Stimulated activated naive CD8-positive, alpha-beta T cell treated with anti-CD3 and anti-CD28 coated beads, Interleukin-15, amount 100 ng/mL, for 72 hours (primary cell): ENCODE measurements at regions not wholly inside any gene's neighbourhood (a gene's known extent, or its start where the extent isn't known, plus 50 kb on each side); places are given as distances from the start of the nearest gene placed in this dataset.

Source experiments
- ATAC-seq: fragments of 150-1000 bp; cut with Tn5 transposase; 2 replicates; pipeline ENCODE4 v1.10.0; 2021; ENCODE audit warnings: mild to moderate bottlenecking, moderate library complexity
- DNase-seq, 2 donors: peaks; one replicate each; pipeline ENCODE4 v3.0.0; 2021 to 2022
- H3K27ac Mint-ChIP-seq, 2 donors: one replicate each; pipeline ENCODE4 v1.8.0; 2022; ENCODE audit warnings: mild to moderate bottlenecking in 2 of 2, mixed read lengths in 2 of 2, moderate library complexity in 2 of 2
- H3K27me3 Mint-ChIP-seq: one replicate; pipeline ENCODE4 v1.8.0; 2022; ENCODE audit warnings: mixed read lengths
- H3K4me1 Mint-ChIP-seq: one replicate; pipeline ENCODE4 v1.8.0; 2022; ENCODE audit warnings: mild to moderate bottlenecking, mixed read lengths
- H3K4me3 Mint-ChIP-seq, 2 donors: one replicate each; pipeline ENCODE4 v1.8.0; 2022; ENCODE audit warnings: mild to moderate bottlenecking in 2 of 2, mixed read lengths in 2 of 2, moderate library complexity in 1 of 2
- H3K9me3 Mint-ChIP-seq, 2 donors: one replicate each; pipeline ENCODE4 v1.8.0; 2022; ENCODE audit warnings: mixed read lengths in 2 of 2

DNA sequence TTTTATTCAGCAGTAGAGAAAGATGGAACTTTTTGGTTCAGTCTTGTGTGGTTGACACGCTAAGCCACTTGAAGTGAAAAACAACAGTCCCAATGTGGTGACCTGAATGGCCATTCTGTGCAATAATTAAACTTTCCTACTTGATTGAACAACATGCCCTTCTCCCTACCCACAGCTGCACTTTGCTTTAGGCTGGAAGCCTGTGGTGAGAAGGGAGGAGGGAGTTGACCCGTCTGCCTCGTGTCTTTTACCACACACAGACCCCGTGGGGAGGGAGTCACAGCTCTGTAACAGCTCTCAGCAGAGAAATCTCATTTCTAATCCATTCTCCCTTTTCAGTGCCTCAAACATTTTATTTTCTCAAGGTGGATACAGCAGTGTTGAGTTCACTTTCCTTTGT is 138.2 kb upstream of the PKDCC start:
- ATAC-seq = no peak

DNA sequence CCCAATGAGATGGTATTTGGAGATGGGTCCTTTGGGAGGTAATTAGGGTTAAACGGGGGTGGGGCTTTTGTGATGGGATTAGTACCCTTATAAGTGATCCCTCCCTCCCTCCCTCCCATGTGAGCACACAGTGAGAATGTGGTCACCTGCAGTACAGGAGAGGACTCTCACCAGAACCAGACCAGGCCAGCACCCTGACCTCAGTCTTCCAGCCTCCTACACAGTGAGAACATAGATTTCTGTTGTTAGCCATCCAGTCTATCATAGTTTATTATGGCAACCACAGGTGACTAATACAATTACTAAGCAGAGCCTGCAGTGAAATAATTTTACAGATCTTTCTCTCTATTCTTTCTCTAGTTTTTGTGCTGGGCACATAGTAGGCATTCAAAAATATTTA is 137.7 kb upstream of the PKDCC start:
- Mint-ChIP-seq H3K9me3 (no peaks in the 10 kb centered on the region), H3K4me1 (no peaks in the 10 kb centered on the region), H3K4me3 (no peak overlapping the region), H3K27me3 (peaks cover 59% of the 10 kb centered on the region), H3K27ac (no peak overlapping the region)
- DNase-seq (no peak), ATAC-seq (peak; percentile 43)

More for the DNA sequence above, 138.2 kb upstream of the PKDCC start:
- Mint-ChIP-seq H3K4me1 (no peaks in the 10 kb centered on the region), H3K27me3 (peaks cover 54% of the 10 kb centered on the region), H3K4me3 (no peak overlapping the region), H3K9me3 (no peaks in the 10 kb centered on the region), H3K27ac (no peak overlapping the region)
- no peak for DNase-seq

GRCh38 chr2:41911033-41911432 is 136.8 kb upstream of the PKDCC start:
- no peak overlapping the region for H3K27ac Mint-ChIP-seq
- no peak overlapping the region for H3K4me3 Mint-ChIP-seq
- ATAC-seq = no peak
- H3K27me3 Mint-ChIP-seq = peaks cover 53% of the 10 kb centered on the region
- no peaks in the 10 kb centered on the region for H3K9me3 Mint-ChIP-seq
- no peaks in the 10 kb centered on the region for H3K4me1 Mint-ChIP-seq
- no peak for DNase-seq

- no peaks in the 10 kb centered on the region for H3K9me3 Mint-ChIP-seq
Measured at GRCh38 chr2:41912337-41912736, 135.5 kb upstream of the PKDCC start.

DNA sequence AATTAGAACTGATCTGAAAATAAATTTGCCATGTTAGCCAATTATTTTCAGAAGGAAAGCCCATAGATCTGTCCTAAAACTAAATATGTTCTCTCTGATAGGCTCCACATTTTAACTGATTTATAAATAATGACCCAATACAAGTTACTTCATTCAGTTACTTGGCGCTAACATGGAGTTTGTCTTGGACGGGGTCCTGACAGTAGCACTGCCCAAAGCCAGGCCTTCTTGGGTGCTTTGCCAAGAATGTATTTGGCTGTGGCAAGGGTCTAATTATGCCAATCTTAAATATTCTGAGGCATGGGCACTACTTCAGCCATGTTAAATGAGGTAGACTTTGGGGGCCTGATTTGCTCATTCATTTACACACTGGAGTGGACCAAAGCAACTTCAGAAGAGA is 135.0 kb upstream of the PKDCC start:
- no peak overlapping the region for H3K27ac Mint-ChIP-seq
- DNase-seq (no peak), ATAC-seq (no peak)
- peaks cover 48% of the 10 kb centered on the region for H3K27me3 Mint-ChIP-seq
- no peaks in the 10 kb centered on the region for H3K9me3 Mint-ChIP-seq
- no peaks in the 10 kb centered on the region for H3K4me1 Mint-ChIP-seq
- no peak overlapping the region for H3K4me3 Mint-ChIP-seq

More at GRCh38 chr2:41912337-41912736, 135.5 kb upstream of the PKDCC start:
- Mint-ChIP-seq H3K27me3 (peaks cover 49% of the 10 kb centered on the region), H3K27ac (no peak overlapping the region), H3K4me3 (no peak overlapping the region), H3K4me1 (no peaks in the 10 kb centered on the region)
- ATAC-seq (no peak), DNase-seq (no peak)

- Mint-ChIP-seq H3K4me1 (no peaks in the 10 kb centered on the region), H3K27me3 (peaks cover 44% of the 10 kb centered on the region), H3K27ac (no peak overlapping the region), H3K9me3 (no peaks in the 10 kb centered on the region), H3K4me3 (no peak overlapping the region)
- DNase-seq = no peak
- no peak for ATAC-seq
Measured at GRCh38 chr2:41913311-41913710, 134.5 kb upstream of the PKDCC start.

GRCh38 chr2:41913921-41914609 is 133.8 kb upstream of the PKDCC start:
- Mint-ChIP-seq H3K9me3 (no peaks in the 10 kb centered on the region), H3K27ac (no peak overlapping the region), H3K4me3 (no peak overlapping the region), H3K4me1 (no peaks in the 10 kb centered on the region), H3K27me3 (peaks cover 38% of the 10 kb centered on the region)
- ATAC-seq = no peak
- no peak for DNase-seq

DNA sequence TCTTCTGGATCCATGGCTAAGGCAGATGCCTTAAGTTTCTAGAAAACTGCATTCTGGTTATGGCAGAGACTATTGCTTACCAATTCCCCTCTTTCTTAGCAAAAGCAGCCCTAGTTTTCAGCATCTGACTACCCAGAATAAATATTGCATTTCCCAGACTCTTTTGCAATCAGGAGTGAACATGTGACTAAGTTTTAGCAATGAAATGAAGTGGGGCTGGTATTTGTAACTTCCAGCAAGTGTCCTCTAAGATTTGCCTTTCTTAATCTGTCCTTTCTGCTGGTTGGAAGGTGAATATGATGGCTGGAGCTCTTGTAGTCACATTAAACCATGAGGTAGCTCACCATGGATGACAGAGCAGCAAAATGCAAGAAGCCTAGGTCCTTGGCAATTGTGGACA is 132.9 kb upstream of the PKDCC start:
- H3K4me1 Mint-ChIP-seq = no peaks in the 10 kb centered on the region
- peaks cover 29% of the 10 kb centered on the region for H3K27me3 Mint-ChIP-seq
- no peak for DNase-seq
- no peak for ATAC-seq
- H3K4me3 Mint-ChIP-seq = no peak overlapping the region
- no peaks in the 10 kb centered on the region for H3K9me3 Mint-ChIP-seq
- H3K27ac Mint-ChIP-seq = no peak overlapping the region

GRCh38 chr2:41916177-41916576 is 131.6 kb upstream of the PKDCC start:
- DNase-seq = no peak
- Mint-ChIP-seq H3K27ac (no peak overlapping the region), H3K4me1 (no peaks in the 10 kb centered on the region)

GRCh38 chr2:41917587-41917986 is 130.2 kb upstream of the PKDCC start:
- Mint-ChIP-seq H3K27ac (no peak overlapping the region), H3K4me1 (no peaks in the 10 kb centered on the region), H3K9me3 (no peaks in the 10 kb centered on the region), H3K4me3 (no peak overlapping the region), H3K27me3 (peaks cover 20% of the 10 kb centered on the region)
- no peak for DNase-seq
- ATAC-seq = no peak

More at GRCh38 chr2:41916177-41916576, 131.6 kb upstream of the PKDCC start:
- no peak for ATAC-seq
- H3K27me3 Mint-ChIP-seq = peaks cover 28% of the 10 kb centered on the region
- H3K9me3 Mint-ChIP-seq = no peaks in the 10 kb centered on the region
- no peak overlapping the region for H3K4me3 Mint-ChIP-seq

GRCh38 chr2:41919135-41919534 is 128.7 kb upstream of the PKDCC start:
- Mint-ChIP-seq H3K27ac (no peak overlapping the region), H3K4me1 (no peaks in the 10 kb centered on the region), H3K4me3 (no peak overlapping the region), H3K9me3 (no peaks in the 10 kb centered on the region), H3K27me3 (peaks cover 19% of the 10 kb centered on the region)
- ATAC-seq (no peak), DNase-seq (no peak)

DNA sequence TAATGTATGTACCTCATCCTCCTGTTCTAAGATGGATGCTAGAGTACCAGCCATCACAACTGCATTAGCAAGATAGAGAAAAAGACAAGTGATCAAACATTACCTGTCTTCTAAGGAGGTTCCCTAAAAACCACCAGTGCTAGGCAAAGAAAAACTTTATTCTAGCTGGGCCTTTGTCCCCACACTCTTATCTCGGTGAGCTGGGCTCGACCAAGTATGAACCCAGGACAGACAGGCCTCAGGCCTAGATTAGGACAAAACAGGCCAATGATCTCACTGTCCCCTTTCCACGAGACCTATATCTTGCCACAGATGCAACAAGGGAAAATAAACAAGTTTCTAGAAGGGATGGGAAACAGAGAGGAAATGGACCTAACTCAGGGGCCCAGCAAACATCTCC is 127.6 kb upstream of the PKDCC start:
- Mint-ChIP-seq H3K27ac (no peak overlapping the region), H3K27me3 (peaks cover 9% of the 10 kb centered on the region), H3K4me3 (no peak overlapping the region), H3K4me1 (no peaks in the 10 kb centered on the region), H3K9me3 (peaks cover 4 to 6% of the 10 kb centered on the region in 2 donors)
- no peak for DNase-seq
- ATAC-seq = no peak

GRCh38 chr2:41920812-41921211 is 127.0 kb upstream of the PKDCC start:
- Mint-ChIP-seq H3K4me1 (no peaks in the 10 kb centered on the region), H3K4me3 (no peak overlapping the region), H3K9me3 (peaks cover 8 to 11% of the 10 kb centered on the region in 2 donors), H3K27ac (peak overlapping the region in 1 of 2 donors; percentile 55), H3K27me3 (peaks cover 7% of the 10 kb centered on the region)
- ATAC-seq (no peak), DNase-seq (no peak)

DNA sequence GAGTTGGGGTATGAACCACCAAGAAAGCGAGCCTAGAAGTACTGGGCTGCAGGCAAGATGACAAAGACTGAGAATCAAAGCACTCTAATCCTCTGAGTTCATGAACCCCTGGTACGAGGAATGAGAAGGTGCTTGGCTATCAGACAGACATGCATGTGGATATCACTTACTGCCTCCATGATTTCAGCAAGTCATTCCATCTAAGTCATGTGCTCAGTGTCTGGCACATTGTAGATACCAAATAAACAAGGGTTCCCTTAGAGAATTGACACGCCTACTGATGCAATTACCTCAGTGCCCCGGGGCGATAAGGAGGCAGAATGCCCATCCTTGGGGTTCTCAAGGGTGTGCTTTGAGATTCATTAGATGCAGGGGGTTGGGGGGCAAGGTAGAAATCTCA is 125.6 kb upstream of the PKDCC start:
- peaks cover 8 to 11% of the 10 kb centered on the region in 2 donors for H3K9me3 Mint-ChIP-seq
- no peak overlapping the region for H3K4me3 Mint-ChIP-seq
- ATAC-seq (no peak), DNase-seq (no peak)
- H3K4me1 Mint-ChIP-seq = no peaks in the 10 kb centered on the region
- H3K27me3 Mint-ChIP-seq = no peaks in the 10 kb centered on the region
- peak overlapping the region in 1 of 2 donors; percentile 19 for H3K27ac Mint-ChIP-seq

GRCh38 chr2:41923156-41923786 is 124.5 kb upstream of the PKDCC start:
- H3K9me3 Mint-ChIP-seq = peaks cover 8 to 11% of the 10 kb centered on the region in 2 donors
- no peaks in the 10 kb centered on the region for H3K4me1 Mint-ChIP-seq
- ATAC-seq (no peak), DNase-seq (no peak)
- peak overlapping the region in 1 of 2 donors; percentile 66 for H3K27ac Mint-ChIP-seq
- no peak overlapping the region for H3K4me3 Mint-ChIP-seq
- no peaks in the 10 kb centered on the region for H3K27me3 Mint-ChIP-seq

GRCh38 chr2:41924024-41924423 is 123.8 kb upstream of the PKDCC start:
- H3K4me1 Mint-ChIP-seq = no peaks in the 10 kb centered on the region
- H3K27me3 Mint-ChIP-seq = no peaks in the 10 kb centered on the region
- peaks cover 8 to 11% of the 10 kb centered on the region in 2 donors for H3K9me3 Mint-ChIP-seq
- no peak overlapping the region for H3K27ac Mint-ChIP-seq
- ATAC-seq (no peak), DNase-seq (no peak)
- no peak overlapping the region for H3K4me3 Mint-ChIP-seq
